ENCODE measurements at regions not wholly inside any gene's neighbourhood (a gene's known extent, or its start where the extent isn't known, plus 50 kb on each side); places are given as distances from the start of the nearest gene placed in this dataset.

GRCh38 chr12:16730772-16731171, 124.8 kb upstream of the LMO3 start:
- TF ChIP-seq, protein P1, sequence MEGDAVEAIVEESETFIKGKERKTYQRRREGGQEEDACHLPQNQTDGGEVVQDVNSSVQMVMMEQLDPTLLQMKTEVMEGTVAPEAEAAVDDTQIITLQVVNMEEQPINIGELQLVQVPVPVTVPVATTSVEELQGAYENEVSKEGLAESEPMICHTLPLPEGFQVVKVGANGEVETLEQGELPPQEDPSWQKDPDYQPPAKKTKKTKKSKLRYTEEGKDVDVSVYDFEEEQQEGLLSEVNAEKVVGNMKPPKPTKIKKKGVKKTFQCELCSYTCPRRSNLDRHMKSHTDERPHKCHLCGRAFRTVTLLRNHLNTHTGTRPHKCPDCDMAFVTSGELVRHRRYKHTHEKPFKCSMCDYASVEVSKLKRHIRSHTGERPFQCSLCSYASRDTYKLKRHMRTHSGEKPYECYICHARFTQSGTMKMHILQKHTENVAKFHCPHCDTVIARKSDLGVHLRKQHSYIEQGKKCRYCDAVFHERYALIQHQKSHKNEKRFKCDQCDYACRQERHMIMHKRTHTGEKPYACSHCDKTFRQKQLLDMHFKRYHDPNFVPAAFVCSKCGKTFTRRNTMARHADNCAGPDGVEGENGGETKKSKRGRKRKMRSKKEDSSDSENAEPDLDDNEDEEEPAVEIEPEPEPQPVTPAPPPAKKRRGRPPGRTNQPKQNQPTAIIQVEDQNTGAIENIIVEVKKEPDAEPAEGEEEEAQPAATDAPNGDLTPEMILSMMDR (IDR thresholded peaks at IDR 0.05) = no peak
- TF ChIP-seq POLR2A (IDR thresholded peaks at IDR 0.05) = no peak
- no peak for TF ChIP-seq EP300 (IDR thresholded peaks at IDR 0.05; ENCODE audit: low read depth)
- TF ChIP-seq POLR2AphosphoS5 (IDR thresholded peaks at IDR 0.05) = no peak

Measured in transverse colon (tissue), 4 donors.